VCaP (cell line): ENCODE measurements at regions not wholly inside any gene's neighbourhood (a gene's known extent, or its start where the extent isn't known, plus 50 kb on each side); places are given as distances from the start of the nearest gene placed in this dataset.

ENCODE experiments used
- H3K27ac ChIP-seq: fragments of 450-650 bp; 2 replicates; pipeline ENCODE4 v1.5.1; 2017
- CTCF ChIP-seq: fragments of 450-650 bp; conservative IDR thresholded peaks from 2 replicates; pipeline ENCODE4 v1.5.1; 2017; ENCODE audit warnings: mild to moderate bottlenecking, moderate library complexity

- no peak overlapping the region for H3K27ac ChIP-seq
- TF ChIP-seq CTCF: no peak
Observed at GRCh38 chr16:5903153-5903552, 805.6 kb upstream of the EEF2KMT start.

- no peak overlapping the region for H3K27ac ChIP-seq
- no peak for TF ChIP-seq CTCF
Observed at GRCh38 chr16:5900046-5900445, 802.5 kb upstream of the EEF2KMT start.

GRCh38 chr16:5895976-5896375 lies 798.4 kb upstream of the EEF2KMT start:
- no peak overlapping the region for H3K27ac ChIP-seq
- TF ChIP-seq CTCF: no peak

GRCh38 chr16:5895137-5895536 lies 797.5 kb upstream of the EEF2KMT start:
- TF ChIP-seq CTCF: no peak
- H3K27ac ChIP-seq: no peak overlapping the region

- no peak overlapping the region for H3K27ac ChIP-seq
- TF ChIP-seq CTCF: no peak
Observed at GRCh38 chr16:5891296-5891695, 793.7 kb upstream of the EEF2KMT start.

- TF ChIP-seq CTCF: no peak
Observed at GRCh38 chr16:5885521-5885920, 787.9 kb upstream of the EEF2KMT start.

GRCh38 chr16:5884996-5885395 lies 787.4 kb upstream of the EEF2KMT start:
- no peak for TF ChIP-seq CTCF
- no peak overlapping the region for H3K27ac ChIP-seq

More at GRCh38 chr16:5885521-5885920, 787.9 kb upstream of the EEF2KMT start:
- H3K27ac ChIP-seq: no peak overlapping the region

GRCh38 chr16:5884339-5884738 lies 786.7 kb upstream of the EEF2KMT start:
- no peak overlapping the region for H3K27ac ChIP-seq
- TF ChIP-seq CTCF: no peak
